ENCODE measurements at regions not wholly inside any gene's neighbourhood (a gene's known extent, or its start where the extent isn't known, plus 50 kb on each side); places are given as distances from the start of the nearest gene placed in this dataset.

GRCh38 chr3:174442302-174442682, 416.8 kb upstream of the NAALADL2 start:
- H3K4me3 ChIP-seq (ENCODE audit: low read length), result peak overlapping the region; percentile 65
- DNase-seq (ENCODE audit: low read depth), result peak; percentile 11

GRCh38 chr3:174444391-174444790, 414.7 kb upstream of the NAALADL2 start:
- no peak for DNase-seq (ENCODE audit: low read depth)
- H3K4me3 ChIP-seq (ENCODE audit: low read length), result no peak overlapping the region
- no peak for TF ChIP-seq CTCF (conservative IDR thresholded peaks at IDR 0.05; ENCODE audit: low read depth, low read length)

More at GRCh38 chr3:174442302-174442682, 416.8 kb upstream of the NAALADL2 start:
- no peak for TF ChIP-seq CTCF (conservative IDR thresholded peaks at IDR 0.05; ENCODE audit: low read depth, low read length)

- no peak for TF ChIP-seq CTCF (conservative IDR thresholded peaks at IDR 0.05; ENCODE audit: low read depth, low read length)
- no peak for DNase-seq (ENCODE audit: low read depth)
- H3K4me3 ChIP-seq (ENCODE audit: low read length), result no peak overlapping the region
Measured at GRCh38 chr3:174457758-174458157, 401.4 kb upstream of the NAALADL2 start.

- H3K4me3 ChIP-seq (ENCODE audit: low read length), result no peak overlapping the region
- TF ChIP-seq CTCF (conservative IDR thresholded peaks at IDR 0.05; ENCODE audit: low read depth, low read length), result no peak
- no peak for DNase-seq (ENCODE audit: low read depth)
Measured at GRCh38 chr3:174460831-174461230, 398.3 kb upstream of the NAALADL2 start.

GRCh38 chr3:174462916-174463315, 396.2 kb upstream of the NAALADL2 start:
- DNase-seq (ENCODE audit: low read depth), result no peak
- no peak for TF ChIP-seq CTCF (conservative IDR thresholded peaks at IDR 0.05; ENCODE audit: low read depth, low read length)
- H3K4me3 ChIP-seq (ENCODE audit: low read length), result no peak overlapping the region

- no peak for TF ChIP-seq CTCF (conservative IDR thresholded peaks at IDR 0.05; ENCODE audit: low read depth, low read length)
- no peak overlapping the region for H3K4me3 ChIP-seq (ENCODE audit: low read length)
- no peak for DNase-seq (ENCODE audit: low read depth)
Measured at GRCh38 chr3:174465177-174465576, 394.0 kb upstream of the NAALADL2 start.

- no peak for DNase-seq (ENCODE audit: low read depth)
- H3K4me3 ChIP-seq (ENCODE audit: low read length), result no peak overlapping the region
- TF ChIP-seq CTCF (conservative IDR thresholded peaks at IDR 0.05; ENCODE audit: low read depth, low read length), result no peak
Measured at GRCh38 chr3:174466471-174467054, 392.6 kb upstream of the NAALADL2 start.

All from retinal pigment epithelial cell (primary cell).